GM21737 (cell line): ENCODE measurements at regions not wholly inside any gene's neighbourhood (a gene's known extent, or its start where the extent isn't known, plus 50 kb on each side); places are given as distances from the start of the nearest gene placed in this dataset.
"Not testable (repeated sequence)": the region's sequence is repeated elsewhere in the genome, so short reads cannot be mapped to it uniquely, and the experiment has no call there.

Source experiments
- ATAC-seq: cut with Tn5 transposase; IDR thresholded peaks from one replicate; pipeline ENCODE4 v1.9.1; 2021; ENCODE audit warnings: mild to moderate bottlenecking, moderate library complexity; ENCODE audit not compliant: unreplicated experiment

DNA sequence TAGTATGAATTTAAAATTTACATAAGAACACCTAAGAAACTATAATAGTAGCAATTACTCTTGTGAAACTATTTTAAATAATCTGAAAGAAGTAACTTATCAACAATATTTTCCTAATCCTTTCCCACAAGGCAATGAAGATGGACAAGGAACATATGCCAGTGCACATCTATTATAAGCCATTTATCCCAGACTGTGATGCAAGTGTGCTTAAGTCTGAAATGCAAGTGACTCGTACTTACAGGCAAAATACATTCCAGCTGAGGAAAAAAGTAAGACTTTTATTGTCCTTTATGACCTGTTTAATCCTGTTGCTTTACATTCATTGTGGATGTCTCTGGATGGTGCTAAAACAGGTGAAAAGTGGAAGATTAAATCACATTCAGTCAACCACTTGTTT is 709.4 kb downstream of the ZNF385D start:
- ATAC-seq = no peak

DNA sequence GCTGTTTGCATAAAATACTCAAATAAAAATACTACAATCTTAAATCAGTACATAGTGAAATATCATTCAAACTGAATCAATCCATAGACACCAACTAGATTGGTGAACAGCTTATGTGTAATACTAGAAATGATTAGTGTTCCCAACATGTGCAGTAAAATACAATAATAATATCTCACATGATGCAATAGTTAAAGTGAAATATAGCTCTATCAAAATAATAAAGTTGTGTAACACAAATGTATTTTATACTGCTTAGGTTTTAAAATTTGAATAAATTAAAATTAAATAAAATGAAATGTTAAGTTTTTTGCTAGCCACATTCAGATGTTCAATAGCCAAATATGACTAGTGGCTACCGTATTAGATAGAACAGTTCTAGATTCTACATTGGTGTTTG is 714.1 kb downstream of the ZNF385D start:
- ATAC-seq = no peak

- ATAC-seq = no peak
Observed at GRCh38 chr3:21028412-21028811, 722.6 kb downstream of the ZNF385D start.

GRCh38 chr3:21024563-21024962 is 726.4 kb downstream of the ZNF385D start:
- no peak for ATAC-seq

GRCh38 chr3:21020681-21021080 is 730.3 kb downstream of the ZNF385D start:
- ATAC-seq = no peak

DNA sequence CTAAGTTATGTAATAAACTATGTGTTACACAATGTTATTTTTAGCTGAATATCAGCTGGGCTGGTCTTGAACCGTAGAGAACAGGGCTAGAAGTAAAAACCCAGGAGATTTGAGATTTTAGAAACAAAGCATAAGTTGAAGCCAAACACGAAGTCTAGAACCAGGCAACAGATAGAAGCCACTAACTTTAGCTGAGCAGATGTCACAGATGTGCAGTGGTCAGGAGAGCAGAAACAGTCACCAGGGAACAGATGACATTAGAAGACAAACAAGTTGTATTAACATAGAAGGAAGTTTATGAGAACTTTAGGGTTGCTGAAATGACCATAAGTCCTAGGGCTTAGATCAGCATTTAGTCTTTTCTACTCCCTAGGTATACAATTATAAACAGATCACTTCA is 731.0 kb downstream of the ZNF385D start:
- no peak for ATAC-seq

- no peak for ATAC-seq
Observed at GRCh38 chr3:21017115-21017852, 733.7 kb downstream of the ZNF385D start.

GRCh38 chr3:21013566-21013965 is 737.4 kb downstream of the ZNF385D start:
- ATAC-seq = no peak

GRCh38 chr3:20999661-21000060 is 751.3 kb downstream of the ZNF385D start:
- ATAC-seq = no peak

- no peak for ATAC-seq
Observed at GRCh38 chr3:20997183-20997582, 753.8 kb downstream of the ZNF385D start.

- ATAC-seq = no peak
Observed at GRCh38 chr3:20990896-20991295, 760.1 kb downstream of the ZNF385D start.

DNA sequence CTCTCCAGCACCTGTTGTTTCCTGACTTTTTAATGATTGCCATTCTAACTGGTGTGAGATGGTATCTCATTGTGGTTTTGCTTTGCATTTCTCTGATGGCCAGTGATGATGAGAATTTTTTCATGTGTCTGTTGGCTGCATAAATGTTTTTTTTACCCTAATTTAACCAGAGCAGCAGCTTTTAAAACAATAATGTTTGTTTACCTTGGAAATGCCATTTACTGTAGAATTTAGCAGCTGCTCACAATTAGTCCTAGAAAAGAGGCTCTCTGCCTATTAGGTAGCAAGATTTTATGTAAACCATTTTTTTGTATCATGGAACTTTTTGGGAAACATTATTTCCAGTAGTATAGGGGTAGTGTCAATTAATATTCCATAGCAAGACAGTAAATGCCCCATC is 761.4 kb downstream of the ZNF385D start:
- ATAC-seq = not testable (repeated sequence)

- ATAC-seq = no peak
Observed at GRCh38 chr3:20984594-20985205, 766.3 kb downstream of the ZNF385D start.

DNA sequence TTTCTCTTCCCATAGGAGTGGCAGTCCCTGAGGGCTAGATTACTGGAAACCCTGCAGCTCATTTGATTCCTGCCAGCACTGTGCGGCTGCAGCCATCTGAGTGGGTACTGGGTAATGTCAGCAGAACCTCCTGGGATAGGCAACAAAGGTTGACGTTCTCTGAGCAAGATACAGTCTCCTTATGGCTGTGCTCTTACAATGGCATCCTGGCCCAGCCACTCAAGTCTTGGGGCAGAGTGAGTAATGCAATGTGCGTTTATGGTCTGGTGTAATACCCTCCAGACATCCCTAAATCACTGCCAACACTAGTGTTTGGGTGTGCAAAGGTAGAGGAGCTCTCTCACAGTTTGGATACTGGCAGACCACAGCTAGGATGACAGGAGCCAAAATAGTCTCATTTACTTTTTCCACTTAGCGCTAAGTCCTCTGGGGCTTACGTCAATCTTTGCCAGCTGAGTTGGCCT is 775.8 kb downstream of the ZNF385D start:
- ATAC-seq = no peak

DNA sequence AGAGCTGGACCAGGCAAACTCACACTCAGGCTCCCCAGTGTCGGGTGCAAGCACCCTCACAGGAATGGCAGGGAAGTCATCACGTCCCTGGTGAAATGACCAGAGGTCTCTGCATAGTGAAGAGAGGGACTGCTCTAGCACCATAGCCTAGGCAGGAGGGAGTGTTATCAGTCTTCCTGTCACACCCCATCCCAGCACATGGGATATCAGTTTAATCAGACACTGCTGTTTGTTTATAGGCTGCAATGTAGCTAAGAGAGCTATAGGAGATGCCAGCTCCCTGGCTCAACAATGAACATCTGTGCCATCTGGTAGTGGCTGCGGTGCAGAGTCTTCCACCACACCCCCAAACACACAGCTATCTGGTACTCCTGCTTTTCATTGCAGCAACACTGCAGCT is 776.6 kb downstream of the ZNF385D start:
- no peak for ATAC-seq

DNA sequence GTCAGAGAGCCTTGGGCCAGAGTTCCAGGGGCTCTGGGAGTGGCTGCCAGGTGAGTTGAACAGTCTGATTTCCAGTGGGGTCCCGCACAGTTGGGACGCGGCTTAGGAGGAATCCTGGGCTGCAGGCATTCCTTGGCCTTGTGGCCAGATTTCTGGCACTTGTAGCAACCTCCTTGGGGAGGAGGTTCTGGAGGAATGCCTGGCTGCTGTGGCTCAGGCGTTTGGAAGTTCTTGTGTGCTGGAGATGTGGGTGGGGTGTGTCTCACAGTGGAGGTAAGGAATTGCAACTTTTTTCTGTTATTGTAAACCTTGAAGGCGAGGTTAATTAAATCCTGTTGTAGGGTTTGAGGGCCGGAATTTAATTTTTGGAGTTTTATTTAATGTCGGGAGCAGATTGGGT is 780.2 kb downstream of the ZNF385D start:
- ATAC-seq = not testable (repeated sequence)

- not testable (repeated sequence) for ATAC-seq
Observed at GRCh38 chr3:20967485-20967884, 781.5 kb upstream of the SGO1 start.

DNA sequence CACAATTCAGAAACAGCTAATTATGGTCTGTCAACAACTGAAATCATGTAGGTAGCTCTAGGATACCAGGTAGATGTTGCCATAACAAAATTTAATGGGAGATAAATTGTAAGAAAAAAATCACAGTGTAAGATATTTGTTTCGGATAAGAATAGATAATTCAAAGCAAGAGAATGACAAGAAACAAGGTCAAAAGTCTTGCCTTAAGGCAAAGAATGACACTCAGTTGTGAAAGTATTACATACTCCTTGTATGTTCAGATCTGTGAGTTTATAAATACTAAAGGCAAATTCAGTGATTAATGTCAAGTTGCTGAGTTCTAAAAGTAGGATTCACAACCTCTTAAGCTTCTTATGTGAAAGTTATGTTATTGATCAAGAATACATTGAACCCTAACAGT is 772.2 kb upstream of the SGO1 start:
- ATAC-seq = no peak

DNA sequence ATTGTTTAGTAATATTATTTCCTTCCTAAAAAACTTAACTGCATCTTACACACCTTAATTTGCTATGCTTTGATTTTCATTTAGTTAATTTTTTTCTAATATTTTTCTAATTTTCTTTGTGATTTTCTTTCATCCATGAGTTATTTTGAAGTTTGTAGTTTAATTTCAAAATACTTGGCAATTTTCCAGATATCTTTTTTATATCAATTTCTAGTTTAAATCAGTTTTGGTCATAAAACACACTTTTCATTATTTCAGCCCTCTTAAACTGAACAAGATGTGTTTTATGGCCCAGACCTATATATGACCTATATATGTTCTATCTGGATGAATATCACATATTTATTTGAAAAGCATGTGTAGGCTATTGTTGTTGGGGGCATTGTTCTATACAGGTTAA is 759.9 kb upstream of the SGO1 start:
- no peak for ATAC-seq

- ATAC-seq = no peak
Observed at GRCh38 chr3:20935791-20936190, 749.8 kb upstream of the SGO1 start.

GRCh38 chr3:20931834-20932233 is 745.8 kb upstream of the SGO1 start:
- no peak for ATAC-seq

DNA sequence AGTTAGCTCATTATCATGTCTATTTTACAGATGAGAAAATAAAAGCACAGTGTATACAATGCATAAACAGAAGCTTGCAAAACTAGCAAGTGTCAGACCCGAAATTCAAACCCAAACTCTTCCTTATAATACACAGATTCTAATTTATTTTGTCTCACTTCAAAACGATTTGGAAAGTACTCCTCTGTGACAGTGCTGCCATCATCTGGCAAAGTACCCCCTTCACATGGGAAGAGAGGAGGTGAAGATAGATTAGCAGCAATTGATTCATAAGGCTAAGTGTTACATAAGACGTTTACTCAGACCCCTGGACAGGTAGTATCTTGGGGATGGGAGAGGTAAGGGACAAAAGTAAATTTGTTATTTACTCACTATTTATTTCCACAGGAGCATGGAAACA is 744.0 kb upstream of the SGO1 start:
- no peak for ATAC-seq
